ENCODE measurements at regions not wholly inside any gene's neighbourhood (a gene's known extent, or its start where the extent isn't known, plus 50 kb on each side); places are given as distances from the start of the nearest gene placed in this dataset.

GRCh38 chr1:23619299-23620188 lies 60.2 kb upstream of the ID3 start:
- TF ChIP-seq, protein P1, sequence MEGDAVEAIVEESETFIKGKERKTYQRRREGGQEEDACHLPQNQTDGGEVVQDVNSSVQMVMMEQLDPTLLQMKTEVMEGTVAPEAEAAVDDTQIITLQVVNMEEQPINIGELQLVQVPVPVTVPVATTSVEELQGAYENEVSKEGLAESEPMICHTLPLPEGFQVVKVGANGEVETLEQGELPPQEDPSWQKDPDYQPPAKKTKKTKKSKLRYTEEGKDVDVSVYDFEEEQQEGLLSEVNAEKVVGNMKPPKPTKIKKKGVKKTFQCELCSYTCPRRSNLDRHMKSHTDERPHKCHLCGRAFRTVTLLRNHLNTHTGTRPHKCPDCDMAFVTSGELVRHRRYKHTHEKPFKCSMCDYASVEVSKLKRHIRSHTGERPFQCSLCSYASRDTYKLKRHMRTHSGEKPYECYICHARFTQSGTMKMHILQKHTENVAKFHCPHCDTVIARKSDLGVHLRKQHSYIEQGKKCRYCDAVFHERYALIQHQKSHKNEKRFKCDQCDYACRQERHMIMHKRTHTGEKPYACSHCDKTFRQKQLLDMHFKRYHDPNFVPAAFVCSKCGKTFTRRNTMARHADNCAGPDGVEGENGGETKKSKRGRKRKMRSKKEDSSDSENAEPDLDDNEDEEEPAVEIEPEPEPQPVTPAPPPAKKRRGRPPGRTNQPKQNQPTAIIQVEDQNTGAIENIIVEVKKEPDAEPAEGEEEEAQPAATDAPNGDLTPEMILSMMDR (IDR thresholded peaks at IDR 0.05; ENCODE audit: low read depth, low read length) = no peak
- no peak for TF ChIP-seq EZH2phosphoT487 (IDR thresholded peaks at IDR 0.05; ENCODE audit: low read depth)

Measured in OCI-LY3 (cell line).